Uterus (tissue), 3 donors: ENCODE measurements at regions not wholly inside any gene's neighbourhood (a gene's known extent, or its start where the extent isn't known, plus 50 kb on each side); places are given as distances from the start of the nearest gene placed in this dataset.

Experiments
- DNase-seq, 2 donors: peaks; one replicate each; pipeline ENCODE4 v3.0.0-alpha.2; 2019 to 2020
- H3K27ac ChIP-seq, 2 donors: fragments of 200-600 bp; sonication (generic); 1 replicate in 1 of 2; 2 replicates in 1 of 2; pipeline ENCODE4 v1.5.1; 2016 to 2018
- H3K27me3 ChIP-seq, 2 donors: fragments of 200-600 bp; sonication (generic); one replicate each; pipeline ENCODE4 v1.5.1; 2018 to 2019; ENCODE audit warnings: control low read depth in 1 of 2
- H3K36me3 ChIP-seq, 2 donors: fragments of 200-600 bp; sonication (generic); one replicate each; pipeline ENCODE4 v1.5.1; 2019; ENCODE audit warnings: control low read depth in 1 of 2
- H3K4me1 ChIP-seq, 2 donors: fragments of 200-600 bp; sonication (generic); one replicate each; pipeline ENCODE4 v1.5.1; 2018 to 2019; ENCODE audit warnings: control low read depth in 1 of 2
- H3K4me3 ChIP-seq, 2 donors: fragments of 200-600 bp; sonication (generic); 1 replicate in 1 of 2; 2 replicates in 1 of 2; pipeline ENCODE4 v1.5.1; 2018 to 2019; ENCODE audit warnings: mild to moderate bottlenecking in 1 of 2
- H3K9me3 ChIP-seq, 2 donors: fragments of 200-600 bp; sonication (generic); one replicate each; pipeline ENCODE4 v1.5.1; 2019; ENCODE audit warnings: control low read depth in 1 of 2
- POLR2A ChIP-seq, 2 donors: fragments of 450-650 bp; IDR thresholded peaks; one replicate each; pipeline ENCODE4 v1.6.1; 2016; ENCODE audit warnings: antibody characterized with exemption in 2 of 2, mild to moderate bottlenecking in 1 of 2, moderate library complexity in 1 of 2
- intact Hi-C: fragments of 100-400 bp; cut with DNase I; formaldehyde crosslinking; loops from one replicate; pipeline ENCODE4 v1.15.1; 2023; ENCODE audit warnings: low total_unique reads
- TF ChIP-seq, protein P1 (sequence below), 4 experiments: fragments of 200-600 bp in 2 of 4; fragments of 450-650 bp in 2 of 4; sonication (generic) in 2 of 4; IDR thresholded peaks; one replicate each; pipeline ENCODE4 v1.5.1; 2016 to 2019; ENCODE audit warnings: antibody characterized with exemption in 4 of 4, mild to moderate bottlenecking in 2 of 4, moderate library complexity in 1 of 4
- donor health status: DM: yes; HTN: yes; CAD: no.

- Histone ChIP-seq H3K4me3 (no peak overlapping the region), H3K27me3 (no peaks in the 10 kb centered on the region), H3K4me1 (no peaks in the 10 kb centered on the region), H3K9me3 (no peaks in the 10 kb centered on the region), H3K27ac (no peak overlapping the region), H3K36me3 (no peaks in the 10 kb centered on the region)
- intact Hi-C loops = no loop called here
- TF ChIP-seq POLR2A (IDR thresholded peaks at IDR 0.05) = no peak
- TF ChIP-seq, protein P1, sequence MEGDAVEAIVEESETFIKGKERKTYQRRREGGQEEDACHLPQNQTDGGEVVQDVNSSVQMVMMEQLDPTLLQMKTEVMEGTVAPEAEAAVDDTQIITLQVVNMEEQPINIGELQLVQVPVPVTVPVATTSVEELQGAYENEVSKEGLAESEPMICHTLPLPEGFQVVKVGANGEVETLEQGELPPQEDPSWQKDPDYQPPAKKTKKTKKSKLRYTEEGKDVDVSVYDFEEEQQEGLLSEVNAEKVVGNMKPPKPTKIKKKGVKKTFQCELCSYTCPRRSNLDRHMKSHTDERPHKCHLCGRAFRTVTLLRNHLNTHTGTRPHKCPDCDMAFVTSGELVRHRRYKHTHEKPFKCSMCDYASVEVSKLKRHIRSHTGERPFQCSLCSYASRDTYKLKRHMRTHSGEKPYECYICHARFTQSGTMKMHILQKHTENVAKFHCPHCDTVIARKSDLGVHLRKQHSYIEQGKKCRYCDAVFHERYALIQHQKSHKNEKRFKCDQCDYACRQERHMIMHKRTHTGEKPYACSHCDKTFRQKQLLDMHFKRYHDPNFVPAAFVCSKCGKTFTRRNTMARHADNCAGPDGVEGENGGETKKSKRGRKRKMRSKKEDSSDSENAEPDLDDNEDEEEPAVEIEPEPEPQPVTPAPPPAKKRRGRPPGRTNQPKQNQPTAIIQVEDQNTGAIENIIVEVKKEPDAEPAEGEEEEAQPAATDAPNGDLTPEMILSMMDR (IDR thresholded peaks at IDR 0.05) = no peak
- no peak for DNase-seq
Observed at GRCh38 chr5:120761986-120762385, 297.9 kb downstream of the PRR16 start.

- H3K27me3 ChIP-seq = no peaks in the 10 kb centered on the region
- H3K4me3 ChIP-seq = no peak overlapping the region
- intact Hi-C loops = no loop called here
- no peak overlapping the region for H3K27ac ChIP-seq
- H3K9me3 ChIP-seq = no peaks in the 10 kb centered on the region
- TF ChIP-seq, protein P1 (IDR thresholded peaks at IDR 0.05) = no peak
- TF ChIP-seq POLR2A (IDR thresholded peaks at IDR 0.05) = no peak
- DNase-seq = no peak
- H3K4me1 ChIP-seq = no peaks in the 10 kb centered on the region
- H3K36me3 ChIP-seq = no peaks in the 10 kb centered on the region
Observed at GRCh38 chr5:120765189-120765588, 301.1 kb downstream of the PRR16 start.

GRCh38 chr5:120767178-120767820, 303.2 kb downstream of the PRR16 start:
- H3K36me3 ChIP-seq = no peaks in the 10 kb centered on the region
- no peak for DNase-seq
- no peak overlapping the region for H3K4me3 ChIP-seq
- no peak overlapping the region for H3K27ac ChIP-seq
- H3K9me3 ChIP-seq = no peaks in the 10 kb centered on the region
- TF ChIP-seq POLR2A (IDR thresholded peaks at IDR 0.05) = no peak
- TF ChIP-seq, protein P1 (IDR thresholded peaks at IDR 0.05) = no peak
- intact Hi-C loops = no loop called here
- H3K27me3 ChIP-seq = no peaks in the 10 kb centered on the region
- H3K4me1 ChIP-seq = no peaks in the 10 kb centered on the region

DNA sequence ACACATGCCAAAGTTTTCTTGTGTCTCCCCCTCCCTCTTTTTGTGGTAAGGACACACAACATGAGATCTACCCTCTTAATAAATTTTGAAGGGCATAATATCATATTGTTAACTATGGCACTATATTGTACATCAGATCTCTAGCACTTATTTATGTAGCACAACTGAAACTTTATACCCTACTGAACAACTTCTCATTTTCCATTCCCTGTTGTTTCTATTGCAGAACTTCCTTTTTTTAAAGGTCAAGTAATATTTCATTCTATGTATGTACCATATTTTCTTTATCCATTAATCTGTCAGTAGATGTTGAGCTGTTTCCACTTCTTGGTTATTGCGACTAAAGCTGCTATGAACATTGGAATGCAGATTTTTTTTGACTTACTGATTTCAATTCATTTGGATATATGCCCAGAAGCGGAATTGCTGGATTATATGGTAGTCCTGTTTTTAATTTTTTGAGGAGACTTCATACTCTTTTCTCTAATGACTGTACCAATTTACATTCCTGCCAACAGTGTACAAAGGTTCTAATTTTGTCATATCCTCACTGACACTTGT, 305.3 kb downstream of the PRR16 start:
- Histone ChIP-seq H3K27ac (no peak overlapping the region), H3K4me1 (no peaks in the 10 kb centered on the region), H3K9me3 (no peaks in the 10 kb centered on the region), H3K36me3 (no peaks in the 10 kb centered on the region), H3K27me3 (no peaks in the 10 kb centered on the region), H3K4me3 (no peak overlapping the region)
- intact Hi-C loops = no loop called here
- no peak for DNase-seq
- TF ChIP-seq, protein P1 (IDR thresholded peaks at IDR 0.05) = no peak
- TF ChIP-seq POLR2A (IDR thresholded peaks at IDR 0.05) = no peak

- no peaks in the 10 kb centered on the region for H3K36me3 ChIP-seq
- H3K4me1 ChIP-seq = no peaks in the 10 kb centered on the region
- no peaks in the 10 kb centered on the region for H3K27me3 ChIP-seq
- no peak for DNase-seq
- H3K27ac ChIP-seq = no peak overlapping the region
- TF ChIP-seq, protein P1 (IDR thresholded peaks at IDR 0.05) = no peak
- no peak for TF ChIP-seq POLR2A (IDR thresholded peaks at IDR 0.05)
- H3K9me3 ChIP-seq = no peaks in the 10 kb centered on the region
- no peak overlapping the region for H3K4me3 ChIP-seq
- intact Hi-C loops = no loop called here
Observed at GRCh38 chr5:120771202-120771601, 307.1 kb downstream of the PRR16 start.
